ENCODE measurements at regions not wholly inside any gene's neighbourhood (a gene's known extent, or its start where the extent isn't known, plus 50 kb on each side); places are given as distances from the start of the nearest gene placed in this dataset.

DNA sequence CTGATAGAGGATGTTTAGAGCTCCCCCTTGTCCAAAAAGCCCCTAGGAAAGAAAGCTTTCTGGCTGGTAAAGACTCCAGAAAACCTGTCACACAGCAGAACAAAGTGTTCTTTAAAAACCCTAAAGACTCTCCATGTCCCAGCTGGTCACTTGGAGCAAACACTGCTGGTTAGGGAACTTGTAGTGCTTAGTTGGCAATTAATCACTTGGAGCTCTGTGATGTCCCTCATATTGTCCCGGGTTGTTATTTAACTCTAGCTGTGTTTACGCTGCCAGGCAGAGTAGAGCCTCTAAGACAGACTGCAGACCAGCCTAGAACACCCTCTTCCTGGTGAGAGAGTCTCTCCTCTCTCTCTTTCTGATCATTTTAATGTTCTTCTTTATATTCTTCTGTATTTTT, 267.3 kb downstream of the BCOR start:
- Mint-ChIP-seq H3K4me1 (peaks cover 2 to 10% of the 10 kb centered on the region in 2 experiments), H3K36me3 (ENCODE audit: insufficient read depth in 1 of 3, low read depth in 3 of 3) (peaks cover 0 to 8% (median 2%) of the 10 kb centered on the region in 3 experiments; a peak in 6 of 7 replicates), H3K4me3 (no peak overlapping the region; a peak in 1 of 5 replicates), H3K27me3 (ENCODE audit: low read depth) (peaks cover 8% of the 10 kb centered on the region), H3K9me3 (peaks cover 55 to 81% of the 10 kb centered on the region in 2 experiments), H3K27ac (no peak overlapping the region)
- H3K9ac ChIP-seq (ENCODE audit: extremely low read depth, insufficient read length, low read length), result no peak overlapping the region
- H3K9me3 ChIP-seq (ENCODE audit: control insufficient read depth, low read depth, low read length), result no peaks in the 10 kb centered on the region
- no peak overlapping the region for H4K91ac ChIP-seq (ENCODE audit: insufficient read length, low read depth, low read length)
- no peak overlapping the region for H2BK120ac ChIP-seq (ENCODE audit: low read depth, low read length, poor library complexity, severe bottlenecking)
- H3K23ac ChIP-seq (ENCODE audit: insufficient read length, low read depth, low read length), result no peak overlapping the region
- no peak for DNase-seq
- H4K20me1 ChIP-seq (ENCODE audit: control insufficient read depth, insufficient read depth, insufficient read length), result no peaks in the 10 kb centered on the region
- no peak overlapping the region for H4K5ac ChIP-seq (ENCODE audit: insufficient read length, low read depth, low read length)
- no peak overlapping the region for H2AFZ ChIP-seq (ENCODE audit: low read length)
- no peak overlapping the region for H3K56ac ChIP-seq (ENCODE audit: insufficient read length, low read depth, low read length)
- no peaks in the 10 kb centered on the region for H3K23me2 ChIP-seq (ENCODE audit: insufficient read length, low read depth, low read length, poor library complexity, severe bottlenecking)
- no peak overlapping the region for H3K18ac ChIP-seq (ENCODE audit: insufficient read length, low read depth, low read length)
- no peak overlapping the region for H2BK12ac ChIP-seq (ENCODE audit: insufficient read length, low read depth, low read length)
- H3K79me1 ChIP-seq (ENCODE audit: insufficient read depth, low read depth, low read length, poor library complexity, severe bottlenecking), result no peaks in the 10 kb centered on the region
- H2AK5ac ChIP-seq (ENCODE audit: insufficient read length, low read length), result no peak overlapping the region
- no peak overlapping the region for H2BK5ac ChIP-seq (ENCODE audit: insufficient read length, low read length)
- H3K4ac ChIP-seq (ENCODE audit: low read depth, low read length), result no peak overlapping the region
- H3K4me2 ChIP-seq (ENCODE audit: insufficient read depth, insufficient read length, low read length), result no peak overlapping the region
- no peaks in the 10 kb centered on the region for H3K79me2 ChIP-seq (ENCODE audit: insufficient read depth, low read length)
- no peak overlapping the region for H3T11ph ChIP-seq (ENCODE audit: low read length)
- no CpG with 5 or more reads among the region's 2 CpGs for WGBS (ENCODE audit: extremely low coverage, insufficient read length, low lambda C conversion rate)
- no peak overlapping the region for H2BK20ac ChIP-seq (ENCODE audit: low read depth, low read length, poor library complexity, severe bottlenecking)
- H4K8ac ChIP-seq (replicated peaks; ENCODE audit: insufficient read length, low read depth, low read length), result no peak overlapping the region
- TF ChIP-seq, protein P1, sequence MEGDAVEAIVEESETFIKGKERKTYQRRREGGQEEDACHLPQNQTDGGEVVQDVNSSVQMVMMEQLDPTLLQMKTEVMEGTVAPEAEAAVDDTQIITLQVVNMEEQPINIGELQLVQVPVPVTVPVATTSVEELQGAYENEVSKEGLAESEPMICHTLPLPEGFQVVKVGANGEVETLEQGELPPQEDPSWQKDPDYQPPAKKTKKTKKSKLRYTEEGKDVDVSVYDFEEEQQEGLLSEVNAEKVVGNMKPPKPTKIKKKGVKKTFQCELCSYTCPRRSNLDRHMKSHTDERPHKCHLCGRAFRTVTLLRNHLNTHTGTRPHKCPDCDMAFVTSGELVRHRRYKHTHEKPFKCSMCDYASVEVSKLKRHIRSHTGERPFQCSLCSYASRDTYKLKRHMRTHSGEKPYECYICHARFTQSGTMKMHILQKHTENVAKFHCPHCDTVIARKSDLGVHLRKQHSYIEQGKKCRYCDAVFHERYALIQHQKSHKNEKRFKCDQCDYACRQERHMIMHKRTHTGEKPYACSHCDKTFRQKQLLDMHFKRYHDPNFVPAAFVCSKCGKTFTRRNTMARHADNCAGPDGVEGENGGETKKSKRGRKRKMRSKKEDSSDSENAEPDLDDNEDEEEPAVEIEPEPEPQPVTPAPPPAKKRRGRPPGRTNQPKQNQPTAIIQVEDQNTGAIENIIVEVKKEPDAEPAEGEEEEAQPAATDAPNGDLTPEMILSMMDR (conservative IDR thresholded peaks at IDR 0.05), result no peak
- H3K27me3 ChIP-seq (ENCODE audit: insufficient read depth, low read length), result no peaks in the 10 kb centered on the region; the same call in 1 of the 2 replicates
- peaks cover 2% of the 10 kb centered on the region; the same call in 1 of the 2 replicates for H3K4me1 ChIP-seq (ENCODE audit: insufficient read depth, low read length)
- no peak overlapping the region for H2BK15ac ChIP-seq (ENCODE audit: low read depth, low read length)
- H3K14ac ChIP-seq (ENCODE audit: insufficient read depth, low read length), result no peak overlapping the region
- H3K27ac ChIP-seq (ENCODE audit: insufficient read length, low read depth, low read length), result no peak overlapping the region

All from H9 (cell line).